ENCODE measurements at regions not wholly inside any gene's neighbourhood (a gene's known extent, or its start where the extent isn't known, plus 50 kb on each side); places are given as distances from the start of the nearest gene placed in this dataset.

DNA sequence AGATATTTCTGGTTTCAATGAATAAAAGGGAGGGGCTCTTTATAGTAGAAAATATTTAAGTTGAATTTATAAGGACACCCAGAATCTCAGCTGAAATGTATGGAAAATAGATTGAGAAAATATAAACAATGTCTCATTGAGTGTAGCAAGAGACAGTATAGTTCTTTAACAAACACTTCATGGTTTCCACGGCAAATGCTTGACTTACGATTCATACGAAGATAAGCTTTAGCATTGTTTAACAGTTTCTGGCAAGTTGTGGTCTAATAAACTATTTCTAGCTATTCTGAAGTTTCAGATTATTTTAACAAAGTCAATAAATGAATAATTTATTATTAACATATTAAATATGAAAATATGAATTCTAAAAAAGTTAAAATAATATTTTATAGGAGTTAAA, 1419.4 kb downstream of the KCNT2 start:
- no peak for DNase-seq (ENCODE audit: low spot score)
- no peaks in the 10 kb centered on the region for H3K4me1 ChIP-seq (ENCODE audit: insufficient read depth, low read length, poor library complexity, severe bottlenecking)
- CTCF ChIA-PET (ENCODE audit: unreplicated experiment), result no interaction called here
- no peaks in the 10 kb centered on the region for H3K9me2 ChIP-seq (ENCODE audit: insufficient read depth, low read length)
- intact Hi-C loops (cut with micrococcal nuclease; ENCODE audit: unreplicated experiment), result no loop called here
- H3K9me3 ChIP-seq (ENCODE audit: low read length), result no peaks in the 10 kb centered on the region
- BruUV-seq (replicated peaks), result no TSS peak
- no peak for TF ChIP-seq CTCF (conservative IDR thresholded peaks at IDR 0.05; ENCODE audit: low read length)
- TF ChIP-seq EZH2phosphoT487 (IDR thresholded peaks at IDR 0.05; ENCODE audit: borderline replicate concordance, low read depth, low read length), result no peak
- POLR2A ChIA-PET, result interaction anchor here (1.5 kb wide), 1 partner anchor 9 kb away, joined by 3 read pairs; no protein-coding TSS in a partner anchor
- H3K79me2 ChIP-seq (ENCODE audit: insufficient read depth, low read depth, low read length), result no peaks in the 10 kb centered on the region
- H4K20me1 ChIP-seq (ENCODE audit: insufficient read depth, low read length), result no peaks in the 10 kb centered on the region
- H3K27ac ChIP-seq (ENCODE audit: low read depth, low read length, poor library complexity, severe bottlenecking), result no peak overlapping the region
- no peak overlapping the region for H3K4me3 ChIP-seq (ENCODE audit: low read depth, low read length, poor library complexity, severe bottlenecking)
- H3K36me3 ChIP-seq (ENCODE audit: insufficient read depth, low read length), result no peaks in the 10 kb centered on the region
- H3K4me2 ChIP-seq (ENCODE audit: low read length), result no peak overlapping the region
- no peak overlapping the region for H2AFZ ChIP-seq (ENCODE audit: low read length)

- no peaks in the 10 kb centered on the region for H3K9me2 ChIP-seq (ENCODE audit: insufficient read depth, low read length)
- ChIA-PET CTCF (ENCODE audit: unreplicated experiment) (no interaction called here), POLR2A (no interaction called here)
- no peaks in the 10 kb centered on the region for H3K9me3 ChIP-seq (ENCODE audit: low read length)
- H3K4me3 ChIP-seq (ENCODE audit: low read depth, low read length, poor library complexity, severe bottlenecking), result no peak overlapping the region
- no peak overlapping the region for H3K27ac ChIP-seq (ENCODE audit: low read depth, low read length, poor library complexity, severe bottlenecking)
- H3K4me2 ChIP-seq (ENCODE audit: low read length), result no peak overlapping the region
- DNase-seq (ENCODE audit: low spot score), result no peak
- H3K79me2 ChIP-seq (ENCODE audit: insufficient read depth, low read depth, low read length), result no peaks in the 10 kb centered on the region
- BruUV-seq (replicated peaks), result no TSS peak
- intact Hi-C loops (cut with micrococcal nuclease; ENCODE audit: unreplicated experiment), result no loop called here
- H4K20me1 ChIP-seq (ENCODE audit: insufficient read depth, low read length), result no peaks in the 10 kb centered on the region
- TF ChIP-seq CTCF (conservative IDR thresholded peaks at IDR 0.05; ENCODE audit: low read length) (no peak), EZH2phosphoT487 (IDR thresholded peaks at IDR 0.05; ENCODE audit: borderline replicate concordance, low read depth, low read length) (no peak)
- H3K36me3 ChIP-seq (ENCODE audit: insufficient read depth, low read length), result no peaks in the 10 kb centered on the region
- H2AFZ ChIP-seq (ENCODE audit: low read length), result no peak overlapping the region
- H3K4me1 ChIP-seq (ENCODE audit: insufficient read depth, low read length, poor library complexity, severe bottlenecking), result no peaks in the 10 kb centered on the region
These were observed 1421.7 kb downstream of the KCNT2 start for GRCh38 chr1:195186544-195186943.

- no peaks in the 10 kb centered on the region for H3K9me3 ChIP-seq (ENCODE audit: low read length)
- ChIA-PET POLR2A (no interaction called here), CTCF (ENCODE audit: unreplicated experiment) (no interaction called here)
- H3K4me1 ChIP-seq (ENCODE audit: insufficient read depth, low read length, poor library complexity, severe bottlenecking), result no peaks in the 10 kb centered on the region
- DNase-seq (ENCODE audit: low spot score), result no peak
- no TSS peak for BruUV-seq (replicated peaks)
- no peak overlapping the region for H3K27ac ChIP-seq (ENCODE audit: low read depth, low read length, poor library complexity, severe bottlenecking)
- H3K36me3 ChIP-seq (ENCODE audit: insufficient read depth, low read length), result no peaks in the 10 kb centered on the region
- H2AFZ ChIP-seq (ENCODE audit: low read length), result no peak overlapping the region
- no peak overlapping the region for H3K4me3 ChIP-seq (ENCODE audit: low read depth, low read length, poor library complexity, severe bottlenecking)
- no peaks in the 10 kb centered on the region for H3K9me2 ChIP-seq (ENCODE audit: insufficient read depth, low read length)
- intact Hi-C loops (cut with micrococcal nuclease; ENCODE audit: unreplicated experiment), result no loop called here
- H3K4me2 ChIP-seq (ENCODE audit: low read length), result no peak overlapping the region
- TF ChIP-seq EZH2phosphoT487 (IDR thresholded peaks at IDR 0.05; ENCODE audit: borderline replicate concordance, low read depth, low read length), result no peak
- H3K79me2 ChIP-seq (ENCODE audit: insufficient read depth, low read depth, low read length), result no peaks in the 10 kb centered on the region
- no peaks in the 10 kb centered on the region for H4K20me1 ChIP-seq (ENCODE audit: insufficient read depth, low read length)
These were observed 1422.5 kb downstream of the KCNT2 start for GRCh38 chr1:195185736-195186135.
